Right ventricle myocardium superior (tissue), 1 donor: ENCODE measurements at regions not wholly inside any gene's neighbourhood (a gene's known extent, or its start where the extent isn't known, plus 50 kb on each side); places are given as distances from the start of the nearest gene placed in this dataset.
A peak's percentile ranks its signal among the peaks of the same experiment; 100 is the strongest.

Experiments
- ATAC-seq: fragments of 200-7000 bp; cut with Tn5 transposase; one replicate; pipeline ENCODE4 v1.9.1; 2020; ENCODE audit warnings: mild to moderate bottlenecking; ENCODE audit not compliant: poor library complexity
- DNase-seq: peaks from one replicate; pipeline ENCODE4 v3.0.0-alpha.2; 2020
- intact Hi-C: fragments of 100-400 bp; cut with DNase I; formaldehyde crosslinking; loops from one replicate; pipeline ENCODE4 v1.11.2; 2022
- donor health status: DM: no; HTN: yes; CAD: no; lungs with severe emphysema.

DNA sequence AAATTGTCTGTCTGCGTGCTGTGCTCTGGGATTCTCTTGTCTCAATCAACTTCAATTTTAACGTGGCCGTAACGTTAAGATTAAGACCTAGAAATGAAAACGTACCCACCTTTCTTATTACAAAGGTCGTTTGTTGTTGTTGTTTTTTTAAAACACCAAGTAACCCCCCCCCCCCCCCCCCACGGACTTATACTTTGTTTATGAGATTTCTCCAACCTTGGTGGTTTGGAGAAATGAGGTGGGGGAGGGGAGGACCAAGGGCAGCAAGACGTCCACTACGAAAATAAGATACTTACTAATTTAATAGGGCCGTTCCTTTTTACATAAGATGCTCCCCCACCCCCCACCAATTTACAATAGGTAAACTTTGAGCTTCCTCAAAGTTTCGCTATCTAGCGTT, 244.4 kb upstream of the TOPAZ1 start:
- DNase-seq (no peak), ATAC-seq (no peak)
- intact Hi-C loops = no loop called here

DNA sequence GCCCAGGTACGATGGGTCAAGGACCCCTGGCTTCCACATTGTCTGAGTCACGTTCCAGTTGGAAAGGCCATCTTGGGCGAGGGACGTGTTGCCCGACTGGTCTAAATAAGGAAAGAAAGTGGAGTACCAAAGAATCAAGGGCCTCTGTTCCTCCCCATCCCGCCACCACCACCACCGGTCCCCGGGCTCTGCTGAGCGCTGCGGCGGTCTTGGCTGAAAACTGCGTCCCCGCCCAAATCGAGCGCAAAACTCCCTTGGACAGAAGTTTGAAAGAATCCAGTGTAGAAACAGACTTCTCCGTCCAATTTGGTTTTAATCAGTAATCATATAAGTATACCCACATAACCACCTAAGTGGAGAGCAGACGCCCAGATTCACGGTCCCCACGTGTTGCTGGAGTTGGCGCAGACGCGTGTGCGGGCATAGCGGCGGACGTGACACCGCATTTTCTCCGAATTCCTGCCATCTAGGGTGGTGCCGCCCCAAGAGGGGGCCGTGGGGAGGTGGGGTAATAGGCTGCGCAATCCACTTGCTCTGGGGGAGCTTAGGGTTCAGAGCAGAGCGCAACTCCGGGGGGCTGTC, 243.8 kb upstream of the TOPAZ1 start:
- ATAC-seq = no peak
- intact Hi-C loops = no loop called here
- no peak for DNase-seq

DNA sequence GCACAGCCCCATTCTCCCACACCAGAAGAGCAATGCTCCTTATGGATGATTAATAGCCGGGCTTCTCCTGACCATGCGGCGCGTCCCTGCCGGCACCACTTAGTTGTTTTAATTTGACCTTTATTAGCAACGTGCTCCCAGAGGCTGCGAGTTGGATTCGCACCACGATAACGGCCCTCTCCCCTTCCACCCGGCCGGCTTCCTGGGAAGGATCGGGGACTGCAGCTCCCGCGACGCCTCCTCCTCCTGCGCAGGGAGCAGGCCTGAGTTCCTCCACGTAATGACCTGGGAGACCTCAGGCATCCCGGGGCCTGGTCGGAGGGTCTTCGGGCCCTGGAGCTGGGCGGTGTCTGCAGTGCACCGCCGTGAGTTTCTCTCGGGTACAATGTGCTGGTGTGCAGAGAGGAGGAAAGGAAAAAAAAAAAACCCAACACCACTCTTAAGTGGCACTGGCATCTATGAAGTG, 243.3 kb upstream of the TOPAZ1 start:
- intact Hi-C loops = no loop called here
- no peak for DNase-seq
- no peak for ATAC-seq

DNA sequence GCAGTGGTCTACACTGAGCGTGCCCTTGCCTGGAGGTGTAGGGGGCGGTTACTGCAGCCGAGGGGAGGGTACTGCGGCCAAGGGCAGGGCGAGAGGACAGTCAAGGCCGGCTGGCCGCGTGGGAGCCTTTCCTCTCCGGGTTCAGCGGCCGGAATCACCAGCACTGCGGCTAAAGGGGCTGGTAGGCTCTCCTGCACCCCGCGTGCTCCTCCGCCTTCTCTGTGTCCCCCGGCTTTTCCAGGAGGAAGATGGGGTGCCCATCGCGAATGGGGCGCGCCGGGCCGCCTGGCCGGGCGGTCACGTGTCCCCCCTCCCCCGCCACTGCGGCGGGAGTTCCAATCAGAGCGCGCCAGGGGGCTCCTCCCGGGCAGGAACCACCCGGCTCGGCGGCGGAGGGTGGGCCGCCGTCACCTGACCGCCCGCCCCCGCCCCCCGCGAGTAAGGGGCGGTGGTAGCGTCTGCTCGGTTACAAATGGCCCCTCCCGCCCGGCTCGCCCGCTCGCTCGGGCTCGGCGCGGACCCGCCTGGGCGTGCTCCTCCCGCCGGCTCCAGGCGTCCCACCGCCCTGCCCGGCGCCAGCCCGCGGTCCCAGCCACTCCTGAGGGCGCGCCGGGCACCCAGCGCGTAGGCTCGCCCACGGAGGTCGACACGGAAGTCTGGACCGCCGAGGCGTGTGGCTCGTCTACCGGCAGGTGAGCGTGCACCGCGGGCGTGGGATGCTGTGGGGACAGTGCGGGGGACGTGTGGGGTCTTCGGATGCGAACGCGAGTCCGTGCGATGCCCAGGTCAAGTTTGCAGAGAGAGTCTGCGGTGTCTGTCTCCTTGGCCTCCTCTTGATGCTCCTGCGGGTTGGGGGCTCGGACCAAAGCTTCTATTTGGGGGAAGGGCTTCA, 242.6 kb upstream of the TOPAZ1 start:
- DNase-seq (no peak), ATAC-seq (peak; percentile 48)
- intact Hi-C loops = no loop called here

DNA sequence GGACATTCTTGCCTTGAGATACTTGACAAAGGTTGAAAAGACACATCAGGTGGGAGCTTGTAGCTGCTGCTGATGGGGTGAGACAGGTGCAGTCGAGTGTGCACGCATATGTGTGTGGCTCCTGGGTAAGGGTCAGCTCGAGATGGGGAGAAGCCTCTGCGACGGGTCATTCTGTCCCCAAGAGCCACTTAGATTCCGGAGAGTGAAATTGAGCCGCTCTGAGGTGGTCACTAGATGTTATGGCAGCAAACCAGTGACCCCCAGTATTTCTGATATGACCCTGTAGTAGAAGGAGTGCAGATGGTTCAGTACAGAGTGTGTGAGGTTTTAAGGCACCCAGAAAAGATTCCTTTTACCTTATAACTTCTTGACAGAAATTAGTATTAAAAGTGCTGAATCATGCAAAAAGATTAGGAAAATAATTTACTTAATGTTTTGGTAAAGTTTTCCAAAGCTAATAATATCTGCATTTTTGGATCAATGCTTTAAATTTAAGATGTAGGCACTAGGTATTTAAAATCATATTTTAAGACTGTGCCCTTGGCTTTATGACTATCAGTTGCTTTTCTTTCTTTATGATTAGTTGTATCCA, 241.9 kb upstream of the TOPAZ1 start:
- DNase-seq = no peak
- intact Hi-C loops = no loop called here
- ATAC-seq = no peak

DNA sequence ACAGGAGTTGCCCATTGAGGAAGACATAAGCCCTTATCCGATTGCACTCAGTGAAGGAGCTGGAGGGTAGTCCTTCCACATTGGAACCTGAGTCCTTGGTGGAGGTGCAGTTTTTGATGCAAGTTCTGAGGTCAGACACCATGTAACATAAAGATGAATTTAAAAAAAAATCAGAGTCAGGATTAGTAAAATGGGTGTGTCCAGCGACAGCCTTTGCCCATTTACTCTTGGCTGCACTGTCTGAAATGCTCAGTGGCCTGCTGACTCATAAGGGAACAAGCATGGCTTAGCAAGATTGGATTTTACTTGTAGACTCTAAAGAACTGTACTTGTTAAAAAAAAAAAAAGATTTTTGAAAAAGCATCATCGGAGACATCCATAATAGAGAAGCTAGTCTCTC, 241.1 kb upstream of the TOPAZ1 start:
- DNase-seq (no peak), ATAC-seq (no peak)
- intact Hi-C loops = no loop called here

DNA sequence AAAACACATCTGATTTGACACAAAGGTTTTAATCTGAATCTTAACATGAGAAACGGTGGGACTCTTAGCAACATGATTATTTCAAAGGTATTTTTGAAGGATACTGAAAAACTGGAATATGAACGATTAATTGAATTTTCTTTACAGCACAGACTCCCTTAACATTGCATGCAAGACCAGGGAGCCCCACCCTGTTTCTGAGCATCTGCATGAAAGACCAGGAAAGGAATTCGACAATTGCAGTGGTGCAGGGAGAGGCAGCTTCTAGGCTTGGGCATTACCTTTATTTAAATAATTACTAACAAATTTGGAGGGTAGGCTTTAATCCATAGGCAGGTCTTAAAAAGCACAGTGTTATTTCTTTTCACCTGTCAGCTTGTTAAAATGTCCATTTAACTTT, 240.6 kb upstream of the TOPAZ1 start:
- no peak for DNase-seq
- no peak for ATAC-seq
- intact Hi-C loops = no loop called here

DNA sequence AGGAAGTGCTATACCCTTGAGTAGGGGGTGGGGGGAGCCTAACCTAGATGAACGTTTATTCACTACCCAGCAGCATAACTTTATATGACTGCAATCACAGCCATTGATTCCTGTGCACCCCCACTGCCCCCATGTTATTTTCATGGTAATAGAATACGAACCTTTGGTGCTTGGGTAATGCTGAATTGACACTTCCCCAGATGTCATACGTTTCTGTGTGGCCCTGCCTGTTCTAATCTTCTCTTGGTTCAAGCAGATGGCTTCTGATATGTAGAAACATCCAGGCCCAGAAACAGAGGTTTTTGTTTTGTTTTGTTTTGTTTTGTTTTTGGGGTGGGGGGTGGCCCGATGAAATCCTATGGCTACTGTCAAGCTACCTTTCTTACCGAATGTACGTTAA, 237.9 kb upstream of the TOPAZ1 start:
- ATAC-seq (no peak), DNase-seq (no peak)
- intact Hi-C loops = no loop called here

DNA sequence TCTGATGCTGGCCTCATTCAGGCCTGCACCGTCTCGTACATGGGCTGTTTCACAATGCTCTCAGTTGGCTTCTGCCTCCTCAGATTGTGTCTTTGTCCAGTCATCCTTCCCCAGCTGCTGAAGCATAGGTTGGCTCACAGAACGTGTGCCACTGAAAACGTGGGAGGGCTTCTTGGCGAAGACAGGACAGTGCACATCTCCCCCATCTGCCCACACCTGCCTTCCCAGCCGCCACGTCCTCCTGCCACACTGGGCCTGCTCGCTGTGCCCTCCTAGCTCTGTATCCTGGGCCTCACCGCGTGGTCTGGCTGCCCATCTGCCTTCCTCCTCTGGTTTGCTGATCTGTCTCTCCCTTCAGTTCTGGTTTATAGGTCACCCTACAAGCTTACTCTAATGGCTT, 230.0 kb upstream of the TOPAZ1 start:
- no peak for ATAC-seq
- intact Hi-C loops = no loop called here
- no peak for DNase-seq

DNA sequence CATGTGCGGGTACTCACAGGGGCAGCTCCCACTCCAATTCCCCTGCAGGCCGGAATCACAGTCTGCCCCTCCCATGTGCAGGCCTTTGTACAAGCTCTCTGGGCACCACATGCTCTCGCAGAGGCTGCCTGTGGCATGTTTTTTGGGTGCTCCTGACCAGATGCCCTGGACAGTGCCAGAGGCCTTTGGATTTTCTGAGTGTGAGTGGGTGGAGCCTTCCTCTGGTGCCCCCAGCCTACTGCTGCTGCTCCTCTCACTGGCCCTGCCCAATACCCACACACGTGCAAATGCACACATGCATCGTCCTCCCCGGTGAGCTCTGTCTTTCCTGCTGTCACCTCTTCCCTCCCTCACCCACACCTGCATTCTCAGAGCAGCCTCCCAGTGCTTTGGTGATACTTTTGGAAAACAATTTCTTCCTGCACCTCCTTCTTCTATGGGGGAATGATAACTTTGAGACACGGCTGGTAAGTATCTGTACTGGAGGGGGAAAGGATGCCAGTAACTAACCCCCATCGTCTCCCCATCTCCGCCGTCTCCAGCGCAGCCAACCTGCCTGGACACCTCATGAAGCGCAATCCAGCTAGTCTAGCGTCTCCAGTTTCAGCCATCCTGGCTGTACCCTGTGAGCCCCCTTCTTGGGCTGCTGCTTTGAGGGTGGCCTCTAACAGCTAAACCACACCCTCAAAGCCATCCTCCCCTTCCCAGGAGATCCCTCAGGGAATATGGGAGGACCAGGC, 229.4 kb upstream of the TOPAZ1 start:
- ATAC-seq = no peak
- DNase-seq = no peak
- intact Hi-C loops = no loop called here

DNA sequence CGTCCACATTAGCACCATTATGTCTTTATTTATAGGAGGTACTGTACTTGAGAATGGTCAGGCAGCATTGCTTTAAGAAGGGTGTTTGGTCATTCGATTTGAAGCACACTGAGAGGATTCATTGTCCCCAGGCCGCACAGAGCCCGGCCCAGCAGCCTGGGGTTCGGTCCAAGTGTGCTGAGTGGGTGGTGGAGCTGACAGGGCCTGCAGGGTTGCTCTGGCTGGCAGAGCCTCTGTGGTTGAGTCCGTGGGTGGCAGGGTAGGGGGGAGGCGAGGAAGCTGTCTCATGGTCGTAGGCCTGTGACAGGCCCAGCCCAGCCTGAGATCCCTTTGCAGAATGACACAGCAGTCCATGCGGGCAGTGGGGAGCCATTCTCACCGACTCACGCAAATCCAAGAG, 227.7 kb upstream of the TOPAZ1 start:
- no peak for DNase-seq
- intact Hi-C loops = no loop called here

DNA sequence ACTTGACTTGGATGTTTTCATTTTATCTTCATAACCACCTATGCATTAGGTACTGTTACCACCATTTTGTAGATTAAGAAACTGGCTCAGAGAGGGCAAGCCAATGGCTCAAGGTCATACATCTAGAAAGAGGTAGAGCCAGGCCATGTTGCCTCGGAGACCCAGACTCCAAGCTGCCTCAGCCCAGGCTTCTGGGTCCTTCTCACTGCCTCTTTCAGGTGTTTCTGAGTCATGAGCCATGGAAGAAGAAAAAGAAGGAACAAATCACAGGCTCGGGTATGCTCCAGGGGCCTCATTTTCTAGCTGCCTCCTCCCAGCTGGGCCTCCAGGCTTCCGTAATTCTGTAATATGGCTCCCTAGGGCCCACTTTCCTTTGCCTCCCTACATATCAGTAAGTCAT, 226.5 kb upstream of the TOPAZ1 start:
- DNase-seq (no peak), ATAC-seq (no peak)
- intact Hi-C loops = no loop called here

More for the DNA sequence above, 227.7 kb upstream of the TOPAZ1 start:
- no peak for ATAC-seq

DNA sequence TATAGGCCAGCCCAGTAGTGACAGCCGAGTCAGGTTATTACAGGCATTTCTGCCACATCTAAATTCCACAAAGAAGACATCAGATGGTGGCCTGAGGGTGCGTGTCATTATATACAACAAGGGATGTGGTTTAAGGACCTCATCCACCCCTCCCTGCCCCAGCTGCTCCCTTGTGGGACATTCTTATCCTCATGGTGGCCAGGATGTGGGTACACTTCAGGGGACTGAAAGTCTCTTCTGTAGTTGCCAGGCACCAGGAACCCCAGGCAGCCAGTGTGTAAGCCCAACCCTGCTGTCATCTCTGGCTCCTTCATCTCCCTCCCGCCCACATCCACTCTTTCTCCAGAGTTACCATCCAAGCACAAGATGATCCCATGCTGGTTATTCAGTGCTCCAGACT, 224.9 kb upstream of the TOPAZ1 start:
- ATAC-seq = no peak
- no peak for DNase-seq
- intact Hi-C loops = no loop called here

DNA sequence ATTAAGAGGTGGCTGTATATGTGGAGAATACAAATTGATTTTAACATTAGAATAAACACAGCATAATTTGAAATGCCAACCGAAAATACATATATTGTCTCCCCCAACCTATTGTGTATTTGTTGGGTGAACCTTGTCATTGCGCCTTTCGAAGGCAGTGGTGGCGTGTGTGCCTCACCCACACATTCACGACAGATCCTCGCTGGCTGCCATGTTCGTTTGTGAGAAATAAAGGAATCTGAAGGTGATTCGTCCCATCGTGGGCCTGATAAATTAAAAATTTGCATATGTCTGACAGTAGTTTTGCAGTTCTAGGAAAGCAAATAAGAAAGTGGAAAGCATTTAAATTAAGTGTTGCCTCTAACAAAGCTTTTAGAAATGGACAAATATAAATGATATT, 222.8 kb upstream of the TOPAZ1 start:
- ATAC-seq = no peak

DNA sequence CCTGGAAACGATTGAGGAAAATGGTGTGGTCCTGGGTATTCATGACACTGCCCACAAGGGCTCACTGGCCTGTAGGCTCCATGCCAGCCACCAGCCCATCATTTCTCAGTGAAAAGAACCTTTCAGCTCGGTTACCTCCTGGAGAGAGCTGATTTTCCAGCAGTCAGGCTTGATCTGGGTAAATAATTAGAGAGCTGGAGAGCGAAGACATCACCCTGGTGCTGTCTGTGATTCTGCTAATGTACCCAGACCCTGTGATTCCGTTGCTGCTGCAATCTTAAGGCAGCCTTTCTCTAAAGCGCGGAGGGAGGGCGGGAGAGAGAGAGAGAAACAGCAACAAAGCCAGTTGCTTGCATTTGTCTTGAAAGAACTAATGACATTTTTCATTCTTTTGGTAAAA, 221.9 kb upstream of the TOPAZ1 start:
- ATAC-seq = no peak
- intact Hi-C loops = no loop called here

More for the DNA sequence above, 222.8 kb upstream of the TOPAZ1 start:
- DNase-seq = no peak
- intact Hi-C loops = no loop called here

DNA sequence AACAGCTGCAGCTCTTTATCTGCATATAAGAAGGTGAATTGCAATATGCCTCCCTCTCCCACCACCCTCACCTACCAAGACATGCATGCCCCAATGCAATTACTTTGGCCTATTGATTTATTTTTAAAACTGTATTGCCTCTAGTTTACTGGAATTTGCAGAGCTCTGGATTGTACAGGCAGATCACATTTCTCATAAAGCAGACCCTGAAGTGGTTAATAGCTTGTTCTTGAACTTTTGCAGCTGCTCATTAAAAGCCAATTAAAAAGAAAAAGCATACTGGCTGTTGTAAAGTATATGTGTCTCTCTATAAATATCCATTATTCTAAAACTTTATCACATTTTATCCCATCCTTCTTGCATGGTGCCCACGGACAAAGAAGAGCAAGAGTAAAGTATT, 221.5 kb upstream of the TOPAZ1 start:
- DNase-seq = no peak
- intact Hi-C loops = no loop called here
- no peak for ATAC-seq

More for the DNA sequence above, 221.9 kb upstream of the TOPAZ1 start:
- no peak for DNase-seq

DNA sequence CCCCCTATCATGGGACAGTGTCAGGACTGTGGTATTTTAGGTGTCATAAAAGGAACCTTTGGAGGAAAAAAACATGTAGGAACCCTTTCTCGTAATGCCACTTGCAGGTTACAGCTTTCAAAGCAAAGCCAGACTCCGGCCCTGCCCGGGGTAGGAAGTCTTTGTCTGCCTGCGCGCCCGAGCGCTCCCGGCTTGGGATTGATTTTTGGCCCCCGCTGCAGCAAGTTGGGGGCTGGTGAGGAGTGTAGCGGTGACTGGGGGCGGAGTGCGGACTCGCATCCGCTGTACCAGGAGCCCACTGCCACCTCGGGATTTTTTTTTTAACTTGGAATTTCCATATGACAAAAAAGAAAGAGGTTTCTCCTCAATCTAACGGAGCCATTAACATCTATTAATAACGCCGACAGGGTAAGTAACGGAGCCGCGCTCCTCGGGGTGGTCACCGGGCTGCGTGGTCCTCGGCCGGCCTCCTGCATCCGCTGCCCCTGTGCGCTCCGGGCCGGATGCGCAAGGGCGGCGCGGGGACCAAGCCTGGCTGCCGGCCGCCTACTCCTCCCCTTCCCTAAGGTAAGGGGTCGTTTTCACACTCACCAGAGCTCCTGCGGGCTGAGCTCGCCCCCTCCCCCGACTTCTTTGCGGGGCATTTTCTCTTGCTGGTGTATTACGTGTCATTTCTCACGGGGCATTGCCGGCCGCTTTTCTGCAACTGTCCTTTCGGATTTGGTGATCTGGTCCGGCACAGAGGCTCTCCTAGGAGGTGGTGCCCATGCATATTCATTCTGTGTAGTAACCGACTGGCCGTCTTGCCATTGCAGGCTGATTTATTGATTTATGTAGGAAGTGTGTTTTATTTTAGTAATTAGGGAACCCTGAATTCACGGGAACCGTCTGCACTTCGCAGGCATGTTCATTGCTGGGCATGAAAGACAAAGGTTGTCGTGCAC, 219.8 kb upstream of the TOPAZ1 start:
- DNase-seq = no peak
- ATAC-seq = no peak
- intact Hi-C loops = no loop called here

DNA sequence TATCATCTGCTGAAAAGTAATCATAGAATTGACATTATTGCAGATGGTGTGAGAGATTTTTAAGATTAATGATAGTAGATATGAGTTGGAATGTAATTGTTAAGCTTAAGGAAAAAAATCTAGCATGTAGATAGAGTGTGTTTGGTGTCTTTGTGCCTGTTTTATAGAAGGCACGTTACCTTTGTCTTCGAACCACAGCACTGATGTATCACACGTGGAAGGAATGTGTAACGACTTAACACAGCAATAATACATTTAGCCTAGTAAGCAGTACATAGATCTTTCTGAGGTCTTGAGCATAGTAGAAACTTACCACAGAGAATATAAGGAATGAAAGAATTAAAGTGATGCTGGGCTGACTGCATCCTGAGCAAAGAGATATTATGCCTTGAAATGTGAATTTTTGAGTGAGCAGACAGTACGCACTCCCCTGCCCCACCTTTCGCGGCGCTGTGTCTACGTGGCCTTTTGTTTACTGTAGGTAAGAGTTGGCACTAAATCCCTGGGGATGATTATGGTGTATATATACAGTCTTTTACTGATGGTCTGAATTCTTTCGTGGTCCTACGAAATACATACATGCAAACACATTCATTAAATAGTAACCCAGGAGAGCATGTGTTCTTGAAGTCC, 217.6 kb upstream of the TOPAZ1 start:
- intact Hi-C loops = no loop called here
- ATAC-seq = no peak
- no peak for DNase-seq
